CD14-positive monocyte (primary cell): ENCODE measurements at regions not wholly inside any gene's neighbourhood (a gene's known extent, or its start where the extent isn't known, plus 50 kb on each side); places are given as distances from the start of the nearest gene placed in this dataset.

ENCODE experiments used
- DNase-seq, 3 donors: peaks; one replicate each; pipeline ENCODE4 v3.0.0-alpha.2; 2011 to 2022
- H2AFZ ChIP-seq: 2 replicates; pipeline ENCODE4 v1.6.0; 2012; ENCODE audit warnings: mild to moderate bottlenecking, low read depth, low read length, inconsistent platforms; ENCODE audit not compliant: insufficient read depth, poor library complexity, severe bottlenecking
- H3K27ac ChIP-seq, 2 donors: 1 replicate in 1 of 2; 2 replicates in 1 of 2; pipeline ENCODE4 v1.5.1; 2012 to 2013; ENCODE audit warnings: low read length in 2 of 2, control low read depth in 1 of 2, inconsistent platforms in 1 of 2, low read depth in 1 of 2, mild to moderate bottlenecking in 1 of 2
- H3K27me3 ChIP-seq, 2 donors: one replicate each; pipeline versions ENCODE4 v1.6.0 to v1.6.1; 2011 to 2013; ENCODE audit warnings: low read length in 2 of 2; ENCODE audit not compliant: control insufficient read depth in 2 of 2, insufficient read depth in 2 of 2
- H3K36me3 ChIP-seq, 2 donors: replicated peaks in 1 of 2; 1 replicate in 1 of 2; 2 replicates in 1 of 2; pipeline versions ENCODE4 v1.5.1 to v1.6.1; 2012 to 2013; ENCODE audit warnings: low read length in 2 of 2, control low read depth in 1 of 2, inconsistent platforms in 1 of 2, mild to moderate bottlenecking in 1 of 2; ENCODE audit not compliant: insufficient read depth in 2 of 2, control insufficient read depth in 1 of 2
- H3K4me1 ChIP-seq, 2 donors: 1 replicate in 1 of 2; 2 replicates in 1 of 2; pipeline versions ENCODE4 v1.5.1 to v1.6.1; 2012 to 2013; ENCODE audit warnings: low read length in 2 of 2, control low read depth in 1 of 2, inconsistent platforms in 1 of 2, mild to moderate bottlenecking in 1 of 2, moderate library complexity in 1 of 2; ENCODE audit not compliant: insufficient read depth in 2 of 2, control insufficient read depth in 1 of 2
- H3K4me2 ChIP-seq: replicated peaks from 2 replicates; pipeline ENCODE3; 2012; ENCODE audit warnings: low read length, moderate library complexity, mild to moderate bottlenecking; ENCODE audit not compliant: poor library complexity, severe bottlenecking; ENCODE audit errors: extremely low read depth
- H3K4me3 ChIP-seq, 3 experiments: fragments of 200-600 bp in 1 of 3; sonication (generic) in 1 of 3; replicated peaks in 1 of 3; 1 replicate in 2 of 3; 2 replicates in 1 of 3; pipeline ENCODE4 v1.5.1; 2011 to 2013; ENCODE audit warnings: low read length in 3 of 3, mild to moderate bottlenecking in 3 of 3, control low read depth in 2 of 3, low read depth in 2 of 3, inconsistent platforms in 1 of 3, moderate library complexity in 1 of 3
- H3K79me2 ChIP-seq: 2 replicates; pipeline ENCODE4 v1.6.0; 2012; ENCODE audit warnings: mild to moderate bottlenecking, control low read depth, inconsistent platforms, low read length, moderate library complexity; ENCODE audit not compliant: insufficient read depth
- H3K9ac ChIP-seq: 2 replicates; pipeline ENCODE4 v1.6.0; 2017; ENCODE audit warnings: low read length, mild to moderate bottlenecking; ENCODE audit not compliant: insufficient read depth, poor library complexity, severe bottlenecking
- H3K9me3 ChIP-seq, 2 donors: replicated peaks in 1 of 2; 1 replicate in 1 of 2; 2 replicates in 1 of 2; pipeline versions ENCODE4 v1.5.1 to v1.6.1; 2012 to 2013; ENCODE audit warnings: low read length in 2 of 2, control low read depth in 1 of 2; ENCODE audit not compliant: control insufficient read depth in 1 of 2, insufficient read depth in 1 of 2
- H4K20me1 ChIP-seq: 2 replicates; pipeline ENCODE4 v1.6.0; 2012; ENCODE audit warnings: mild to moderate bottlenecking, low read length, control low read depth, moderate library complexity; ENCODE audit not compliant: insufficient read depth
- H3K27ac Mint-ChIP-seq, 7 donors: one replicate each; pipeline ENCODE4 v1.8.0; 2020; ENCODE audit warnings: mild to moderate bottlenecking in 7 of 7, mixed read lengths in 7 of 7, moderate library complexity in 6 of 7, inconsistent platforms in 2 of 7
- H3K27me3 Mint-ChIP-seq, 3 donors: one replicate each; pipeline ENCODE4 v1.8.0; 2021 to 2022; ENCODE audit warnings: low read depth in 3 of 3, mild to moderate bottlenecking in 3 of 3, mixed read lengths in 3 of 3, moderate library complexity in 3 of 3, inconsistent platforms in 1 of 3
- H3K36me3 Mint-ChIP-seq, 2 donors: one replicate each; pipeline ENCODE4 v1.8.0; 2020; ENCODE audit warnings: mixed read lengths in 2 of 2, inconsistent platforms in 1 of 2, mild to moderate bottlenecking in 1 of 2
- H3K4me1 Mint-ChIP-seq: one replicate; pipeline ENCODE4 v1.8.0; 2020; ENCODE audit warnings: mild to moderate bottlenecking, mixed read lengths
- H3K4me3 Mint-ChIP-seq, 2 donors: one replicate each; pipeline ENCODE4 v1.8.0; 2020; ENCODE audit warnings: mild to moderate bottlenecking in 2 of 2, mixed read lengths in 2 of 2, moderate library complexity in 1 of 2
- H3K9me3 Mint-ChIP-seq, 7 donors: one replicate each; pipeline ENCODE4 v1.8.0; 2020 to 2022; ENCODE audit warnings: mixed read lengths in 7 of 7, mild to moderate bottlenecking in 6 of 7, moderate library complexity in 6 of 7, inconsistent platforms in 2 of 7
- CTCF ChIP-seq: fragments of 200-600 bp; IDR thresholded peaks from one replicate; pipeline ENCODE4 v1.8.0; 2022; ENCODE audit warnings: antibody characterized with exemption, mild to moderate bottlenecking
- WGBS: methylation state at CpG from one replicate; pipeline ENCODE4 v1.1.5; 2013; ENCODE audit warnings: missing lambda C conversion rate; ENCODE audit not compliant: insufficient coverage; 5-methylcytosine and 5-hydroxymethylcytosine counted together
- intact Hi-C, 2 donors: fragments of 100-400 bp; cut with micrococcal nuclease; formaldehyde crosslinking; loops; one replicate each; pipeline versions ENCODE4 v1.15.0 to v1.15.1; 2023

- DNase-seq = peak; percentile 43 to 65 (median 53)
- Mint-ChIP-seq H3K27me3 (peaks cover 0 to 5% (median 3%) of the 10 kb centered on the region in 3 donors), H3K36me3 (no peaks in the 10 kb centered on the region), H3K9me3 (peaks cover 0 to 1% (median 0%) of the 10 kb centered on the region in 7 donors), H3K4me1 (peaks cover 18% of the 10 kb centered on the region), H3K27ac (peak overlapping the region in 6 of 7 donors; percentile 33 to 84 (median 66)), H3K4me3 (peak overlapping the region in 1 of 2 donors; percentile 56)
- Histone ChIP-seq H3K4me2 (peak overlapping the region; percentile 36), H3K9me3 (no peaks in the 10 kb centered on the region), H3K79me2 (no peaks in the 10 kb centered on the region), H3K9ac (no peak overlapping the region), H3K27ac (peak overlapping the region; percentile 1 to 52), H3K4me3 (no peak overlapping the region), H4K20me1 (no peaks in the 10 kb centered on the region), H2AFZ (no peak overlapping the region), H3K27me3 (no peaks in the 10 kb centered on the region), H3K36me3 (no peaks in the 10 kb centered on the region), H3K4me1 (peaks cover 17 to 19% of the 10 kb centered on the region in 2 donors)
- 68% methylated on average over 8 of the region's 9 CpGs for WGBS
- intact Hi-C loops = loop anchor here in 1 of 2 donors (10.0 kb wide), 1 partner anchor 170 kb away; the partner anchor contains the start of gene FAM43A
- no peak for TF ChIP-seq CTCF
Observed at GRCh38 chr3:194854659-194855390, 169.1 kb downstream of the FAM43A start.

GRCh38 chr3:194856296-194856695 lies 170.6 kb downstream of the FAM43A start:
- DNase-seq = no peak
- H3K4me1 Mint-ChIP-seq = peaks cover 24% of the 10 kb centered on the region
- intact Hi-C loops = loop anchor here in 1 of 2 donors (10.0 kb wide), 1 partner anchor 171 kb away; the partner anchor contains the start of gene FAM43A

More at GRCh38 chr3:194856296-194856695, 170.6 kb downstream of the FAM43A start:
- Histone ChIP-seq H3K36me3 (no peaks in the 10 kb centered on the region), H3K27ac (no peak overlapping the region), H3K4me3 (no peak overlapping the region), H3K27me3 (no peaks in the 10 kb centered on the region), H3K9me3 (no peaks in the 10 kb centered on the region), H3K4me2 (no peak overlapping the region), H3K4me1 (peaks cover 25% of the 10 kb centered on the region in 2 donors), H2AFZ (no peak overlapping the region), H3K9ac (no peak overlapping the region), H3K79me2 (no peaks in the 10 kb centered on the region), H4K20me1 (no peaks in the 10 kb centered on the region)
- no peak overlapping the region for H3K4me3 Mint-ChIP-seq
- peaks cover 0 to 1% (median 0%) of the 10 kb centered on the region in 7 donors for H3K9me3 Mint-ChIP-seq
- no peak overlapping the region for H3K27ac Mint-ChIP-seq
- 98% methylated on average over 6 of the region's 7 CpGs for WGBS
- no peaks in the 10 kb centered on the region for H3K36me3 Mint-ChIP-seq
- no peak for TF ChIP-seq CTCF
- H3K27me3 Mint-ChIP-seq = peaks cover 0 to 3% (median 2%) of the 10 kb centered on the region in 3 donors
